Omental fat pad (tissue), 3 donors: ENCODE measurements at regions not wholly inside any gene's neighbourhood (a gene's known extent, or its start where the extent isn't known, plus 50 kb on each side); places are given as distances from the start of the nearest gene placed in this dataset.
"Not testable (repeated sequence)": the region's sequence is repeated elsewhere in the genome, so short reads cannot be mapped to it uniquely, and the experiment has no call there.

ENCODE experiments used
- ATAC-seq: fragments of 150-250 bp; one replicate; pipeline ENCODE4 v1.9.1; 2016; ENCODE audit warnings: mild to moderate bottlenecking, moderate library complexity; ENCODE audit not compliant: low FRiP score
- DNase-seq: peaks from one replicate; pipeline ENCODE4 v3.0.0-alpha.2; 2019; ENCODE audit warnings: low spot score
- CTCF ChIP-seq, 3 donors: fragments of 450-650 bp; IDR thresholded peaks; one replicate each; pipeline ENCODE4 v1.5.1; 2016 to 2017; ENCODE audit warnings: antibody characterized with exemption in 3 of 3, mild to moderate bottlenecking in 3 of 3, moderate library complexity in 2 of 3

- no peak for ATAC-seq
- TF ChIP-seq CTCF (IDR thresholded peaks at IDR 0.05) = no peak
- no peak for DNase-seq
These were observed 330.0 kb upstream of the DEPDC1 start for GRCh38 chr1:68826836-68827235.

- DNase-seq (no peak), ATAC-seq (no peak)
- no peak for TF ChIP-seq CTCF (IDR thresholded peaks at IDR 0.05)
These were observed 330.4 kb upstream of the DEPDC1 start for GRCh38 chr1:68827261-68827660.

- TF ChIP-seq CTCF (IDR thresholded peaks at IDR 0.05) = no peak
- DNase-seq = no peak
- ATAC-seq = no peak
These were observed 331.1 kb upstream of the DEPDC1 start for GRCh38 chr1:68828013-68828412.

GRCh38 chr1:68831281-68831680 is 334.4 kb upstream of the DEPDC1 start:
- ATAC-seq = no peak
- TF ChIP-seq CTCF (IDR thresholded peaks at IDR 0.05) = no peak

GRCh38 chr1:68848017-68848416 is 351.1 kb upstream of the DEPDC1 start:
- no peak for TF ChIP-seq CTCF (IDR thresholded peaks at IDR 0.05)
- no peak for ATAC-seq
- DNase-seq = no peak

More at GRCh38 chr1:68831281-68831680, 334.4 kb upstream of the DEPDC1 start:
- no peak for DNase-seq

- no peak for TF ChIP-seq CTCF (IDR thresholded peaks at IDR 0.05)
- ATAC-seq = no peak
- DNase-seq = no peak
These were observed 371.7 kb upstream of the DEPDC1 start for GRCh38 chr1:68868606-68869005.

- no peak for ATAC-seq
- no peak for TF ChIP-seq CTCF (IDR thresholded peaks at IDR 0.05)
- no peak for DNase-seq
These were observed 376.3 kb upstream of the DEPDC1 start for GRCh38 chr1:68873144-68873543.

- DNase-seq, ATAC-seq: not testable (repeated sequence)
These were observed 384.7 kb upstream of the DEPDC1 start for GRCh38 chr1:68881330-68882194.
